ENCODE measurements at regions not wholly inside any gene's neighbourhood (a gene's known extent, or its start where the extent isn't known, plus 50 kb on each side); places are given as distances from the start of the nearest gene placed in this dataset.

DNA sequence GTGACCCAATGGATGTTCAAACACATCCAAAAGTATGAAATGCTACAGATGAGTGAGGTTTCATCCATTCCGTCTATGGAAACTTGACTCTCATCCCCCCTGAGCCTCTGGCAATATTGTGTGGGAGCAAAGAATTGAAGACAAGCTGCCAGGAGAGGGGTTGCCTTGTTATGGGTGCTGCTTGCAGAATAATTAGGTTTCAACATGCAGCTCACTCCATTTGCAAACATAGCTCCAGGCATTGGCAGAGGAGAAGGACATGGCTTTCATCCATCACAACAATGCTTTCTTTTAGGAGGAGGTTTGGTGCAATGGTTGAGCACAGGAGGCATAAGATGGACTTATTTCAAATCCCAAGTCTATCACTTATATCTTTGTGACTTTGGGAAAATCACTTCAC is 220.7 kb upstream of the SRRM4 start:
- peaks cover 10% of the 10 kb centered on the region for H3K9me3 Mint-ChIP-seq
- no peak overlapping the region for H3K27ac Mint-ChIP-seq
- H3K27me3 Mint-ChIP-seq: no peaks in the 10 kb centered on the region
- H3K4me3 Mint-ChIP-seq: no peak overlapping the region
- H3K36me3 Mint-ChIP-seq (ENCODE audit: low read depth): no peaks in the 10 kb centered on the region
- DNase-seq: no peak
- no peaks in the 10 kb centered on the region for H3K4me1 Mint-ChIP-seq
- no peak for ATAC-seq

DNA sequence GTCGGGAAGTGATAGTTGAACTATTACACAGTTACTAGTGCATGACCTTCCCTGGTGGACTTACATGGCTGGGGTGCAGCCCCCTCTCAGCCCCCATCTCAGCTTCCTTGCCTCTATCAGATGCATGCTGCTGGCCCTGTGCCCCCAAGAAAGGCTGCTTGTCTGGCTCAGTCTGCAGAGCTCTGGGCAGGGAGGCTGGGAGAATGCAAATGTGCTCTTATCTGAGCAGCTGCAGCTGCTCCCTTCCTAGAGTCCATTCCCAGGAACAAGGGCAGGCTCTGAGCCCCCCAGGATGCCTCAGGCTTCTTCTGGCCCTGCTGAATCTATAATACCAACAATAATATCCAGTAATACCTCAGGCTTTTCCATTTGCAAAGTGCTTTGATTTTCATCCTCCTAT is 218.1 kb upstream of the SRRM4 start:
- peaks cover 3% of the 10 kb centered on the region for H3K9me3 Mint-ChIP-seq
- DNase-seq (no peak), ATAC-seq (no peak)
- no peaks in the 10 kb centered on the region for H3K4me1 Mint-ChIP-seq
- no peaks in the 10 kb centered on the region for H3K27me3 Mint-ChIP-seq
- H3K4me3 Mint-ChIP-seq: no peak overlapping the region
- no peak overlapping the region for H3K27ac Mint-ChIP-seq
- H3K36me3 Mint-ChIP-seq (ENCODE audit: low read depth): no peaks in the 10 kb centered on the region

DNA sequence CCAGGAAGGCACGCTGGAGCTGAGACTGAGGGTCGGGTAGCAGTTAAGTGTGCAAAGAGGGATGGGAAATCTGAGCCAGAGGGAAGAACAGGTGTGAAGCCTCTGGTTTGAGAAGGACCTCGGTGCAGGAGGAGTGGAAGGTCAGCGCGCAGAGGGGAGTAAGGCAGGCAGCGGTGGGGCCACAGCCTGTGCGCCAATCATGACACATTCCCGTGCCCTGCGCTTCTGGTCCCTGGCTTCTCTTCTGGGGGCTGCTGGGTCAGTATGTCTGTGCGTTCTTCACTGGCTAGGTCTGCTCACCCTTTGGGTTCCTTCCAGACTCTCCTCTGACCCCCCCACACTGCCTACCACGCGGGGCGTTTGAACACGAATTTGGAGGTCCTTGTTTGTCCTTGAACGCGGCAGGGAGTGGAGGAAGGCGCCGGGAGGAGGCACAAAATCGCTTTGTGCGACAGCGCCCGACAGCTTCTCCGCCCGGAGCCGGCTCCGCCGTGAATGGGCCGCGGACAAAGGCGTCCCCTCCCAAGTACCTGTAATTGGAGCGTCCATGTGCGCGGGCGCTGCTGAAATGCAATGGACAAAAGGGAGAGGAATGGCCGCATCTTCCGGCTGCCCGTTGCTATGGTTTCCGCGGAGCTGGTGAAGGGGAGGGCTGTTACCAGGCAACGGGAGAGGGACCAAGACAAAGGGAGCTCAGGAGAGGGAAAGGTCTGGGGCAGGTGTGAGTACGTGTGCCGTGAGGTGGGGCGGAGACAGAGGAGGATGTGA is 207.2 kb upstream of the SRRM4 start:
- H3K36me3 Mint-ChIP-seq (ENCODE audit: low read depth): no peaks in the 10 kb centered on the region
- DNase-seq: no peak

DNA sequence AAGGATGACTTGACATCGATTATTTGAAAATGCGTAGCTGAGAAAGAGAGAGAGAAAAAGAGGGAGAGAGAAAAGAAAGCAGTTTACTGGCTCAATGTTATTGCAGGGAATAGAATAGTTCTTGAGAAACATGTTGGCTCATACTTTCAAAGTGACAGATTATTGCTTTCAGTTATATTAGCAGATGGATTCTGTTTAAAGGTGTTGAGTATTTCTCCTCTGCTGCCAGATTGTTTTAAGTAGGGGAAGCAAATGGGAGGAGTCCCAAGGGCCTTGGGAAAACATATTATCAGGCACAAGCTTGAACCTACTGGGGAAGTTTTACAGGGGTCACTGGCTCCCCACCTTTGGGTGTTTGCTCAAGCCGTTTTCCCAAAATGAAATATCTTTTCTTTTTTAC is 203.8 kb upstream of the SRRM4 start:
- Mint-ChIP-seq H3K4me1 (no peaks in the 10 kb centered on the region), H3K4me3 (no peak overlapping the region), H3K9me3 (no peaks in the 10 kb centered on the region), H3K36me3 (ENCODE audit: low read depth) (no peaks in the 10 kb centered on the region), H3K27me3 (peaks cover 18% of the 10 kb centered on the region), H3K27ac (no peak overlapping the region)
- ATAC-seq (no peak), DNase-seq (no peak)

More for the DNA sequence above, 207.2 kb upstream of the SRRM4 start:
- Mint-ChIP-seq H3K9me3 (no peaks in the 10 kb centered on the region), H3K27ac (no peak overlapping the region), H3K4me1 (no peaks in the 10 kb centered on the region), H3K27me3 (peaks cover 28% of the 10 kb centered on the region), H3K4me3 (no peak overlapping the region)
- peak; percentile 24 for ATAC-seq

- Mint-ChIP-seq H3K4me1 (no peaks in the 10 kb centered on the region), H3K36me3 (ENCODE audit: low read depth) (no peaks in the 10 kb centered on the region), H3K27me3 (peaks cover 16% of the 10 kb centered on the region), H3K9me3 (no peaks in the 10 kb centered on the region), H3K4me3 (no peak overlapping the region), H3K27ac (no peak overlapping the region)
- ATAC-seq: no peak
- DNase-seq: no peak
Observed at GRCh38 chr12:118778077-118778476, 203.3 kb upstream of the SRRM4 start.

GRCh38 chr12:118780939-118781338 is 200.4 kb upstream of the SRRM4 start:
- no peak for ATAC-seq
- Mint-ChIP-seq H3K36me3 (ENCODE audit: low read depth) (no peaks in the 10 kb centered on the region), H3K4me1 (no peaks in the 10 kb centered on the region), H3K27me3 (peaks cover 3% of the 10 kb centered on the region), H3K9me3 (peaks cover 4% of the 10 kb centered on the region), H3K27ac (no peak overlapping the region), H3K4me3 (no peak overlapping the region)
- no peak for DNase-seq

GRCh38 chr12:118781692-118782091 is 199.6 kb upstream of the SRRM4 start:
- H3K4me1 Mint-ChIP-seq: no peaks in the 10 kb centered on the region
- peaks cover 6% of the 10 kb centered on the region for H3K9me3 Mint-ChIP-seq
- H3K4me3 Mint-ChIP-seq: no peak overlapping the region
- ATAC-seq (no peak), DNase-seq (no peak)
- H3K27me3 Mint-ChIP-seq: no peaks in the 10 kb centered on the region
- H3K36me3 Mint-ChIP-seq (ENCODE audit: low read depth): no peaks in the 10 kb centered on the region
- no peak overlapping the region for H3K27ac Mint-ChIP-seq

DNA sequence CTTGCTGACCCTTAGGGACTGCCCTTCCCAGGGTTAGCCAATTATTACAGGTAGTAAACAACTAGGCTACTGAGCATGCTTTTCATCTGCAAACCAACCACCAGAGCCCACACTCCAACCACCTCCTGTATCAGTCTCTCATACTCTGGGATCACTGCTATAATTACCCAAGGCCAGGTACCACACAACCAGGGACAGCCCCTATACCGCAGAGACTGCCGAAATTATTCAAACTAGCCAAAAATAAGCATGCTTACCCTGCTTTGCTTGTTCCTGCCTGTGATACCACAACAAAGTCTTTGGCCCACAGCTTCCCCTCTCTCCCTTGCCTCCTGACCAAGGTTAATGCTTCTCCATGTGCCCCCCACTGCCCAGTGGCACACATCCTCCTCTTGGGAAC is 197.6 kb upstream of the SRRM4 start:
- Mint-ChIP-seq H3K4me3 (no peak overlapping the region), H3K27ac (no peak overlapping the region), H3K4me1 (no peaks in the 10 kb centered on the region), H3K9me3 (peaks cover 6% of the 10 kb centered on the region), H3K27me3 (no peaks in the 10 kb centered on the region), H3K36me3 (ENCODE audit: low read depth) (no peaks in the 10 kb centered on the region)
- ATAC-seq (no peak), DNase-seq (no peak)

DNA sequence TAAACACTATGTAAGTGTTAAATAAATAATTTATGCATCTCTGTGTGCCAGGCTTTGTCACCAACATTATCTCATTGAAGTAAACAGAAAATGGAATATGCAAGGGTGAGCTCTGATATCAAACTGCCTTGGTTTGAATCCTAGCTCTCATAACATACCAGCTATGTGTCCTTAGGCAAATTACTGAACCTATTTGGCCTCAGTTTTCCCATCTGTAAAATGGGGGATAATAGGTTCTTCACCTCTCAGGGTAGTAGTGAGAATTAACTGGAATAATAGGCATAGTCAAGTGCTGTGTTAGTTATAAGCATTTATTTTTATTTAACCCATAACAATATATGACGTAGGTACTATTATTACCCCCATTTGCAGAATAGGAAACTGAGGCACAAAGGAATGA is 190.8 kb upstream of the SRRM4 start:
- Mint-ChIP-seq H3K9me3 (peaks cover 3% of the 10 kb centered on the region), H3K4me3 (no peak overlapping the region), H3K27me3 (no peaks in the 10 kb centered on the region), H3K4me1 (no peaks in the 10 kb centered on the region), H3K36me3 (ENCODE audit: low read depth) (no peaks in the 10 kb centered on the region), H3K27ac (no peak overlapping the region)
- DNase-seq (no peak), ATAC-seq (no peak)

DNA sequence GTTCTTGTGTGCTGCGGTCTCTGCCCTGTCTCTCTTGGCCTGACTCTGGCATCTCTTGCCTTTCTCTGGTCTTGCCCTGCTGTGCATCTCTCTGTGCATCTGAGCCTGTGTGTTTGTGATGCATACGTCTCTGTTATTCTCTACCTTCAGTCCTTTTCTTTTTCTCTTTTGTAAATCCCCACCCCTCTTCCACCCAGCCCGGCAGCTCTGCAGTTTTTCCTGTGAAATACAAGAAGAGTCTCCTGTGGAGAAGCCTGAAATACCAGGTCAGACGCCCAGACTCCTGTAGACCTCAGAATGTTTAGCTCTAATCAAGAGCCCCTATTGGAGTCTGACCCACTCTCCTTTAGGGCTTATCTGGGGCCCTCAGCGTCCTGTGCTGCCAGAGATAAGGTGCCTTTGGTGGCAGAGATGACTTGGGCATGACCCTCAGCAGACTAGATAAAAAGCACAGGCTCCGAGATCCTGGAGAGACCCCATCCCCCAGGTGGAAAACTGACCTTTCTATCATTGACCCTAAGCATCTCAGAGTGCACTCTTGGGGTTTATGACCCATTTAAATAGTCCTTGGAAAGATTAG is 167.5 kb upstream of the SRRM4 start:
- no peak overlapping the region for H3K27ac Mint-ChIP-seq
- no peaks in the 10 kb centered on the region for H3K36me3 Mint-ChIP-seq (ENCODE audit: low read depth)
- no peaks in the 10 kb centered on the region for H3K4me1 Mint-ChIP-seq
- no peak for DNase-seq
- peaks cover 9% of the 10 kb centered on the region for H3K9me3 Mint-ChIP-seq
- peaks cover 2% of the 10 kb centered on the region for H3K27me3 Mint-ChIP-seq
- no peak for ATAC-seq
- no peak overlapping the region for H3K4me3 Mint-ChIP-seq

DNA sequence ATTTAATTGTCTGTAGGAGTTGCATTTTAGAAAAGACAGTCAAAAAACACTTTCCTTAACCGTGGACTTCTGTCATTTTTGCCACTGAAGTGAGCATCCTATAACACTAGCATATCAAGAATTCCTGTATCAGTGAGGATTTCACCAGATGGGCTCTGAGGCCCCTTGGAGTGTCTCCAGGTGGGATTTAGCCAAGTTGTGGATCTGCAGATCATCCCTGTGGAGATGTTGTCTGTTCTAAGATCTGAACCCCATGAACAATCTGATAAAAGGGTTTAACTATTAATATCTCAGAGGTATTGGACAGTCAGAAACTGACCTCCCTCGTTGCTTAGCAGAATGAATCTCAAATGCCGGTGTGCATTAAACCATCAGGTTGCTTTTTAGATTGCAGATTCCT is 165.0 kb upstream of the SRRM4 start:
- DNase-seq: no peak
- Mint-ChIP-seq H3K27ac (no peak overlapping the region), H3K27me3 (peaks cover 2% of the 10 kb centered on the region), H3K9me3 (peaks cover 9% of the 10 kb centered on the region), H3K4me3 (no peak overlapping the region), H3K36me3 (ENCODE audit: low read depth) (no peaks in the 10 kb centered on the region), H3K4me1 (no peaks in the 10 kb centered on the region)
- ATAC-seq: no peak

DNA sequence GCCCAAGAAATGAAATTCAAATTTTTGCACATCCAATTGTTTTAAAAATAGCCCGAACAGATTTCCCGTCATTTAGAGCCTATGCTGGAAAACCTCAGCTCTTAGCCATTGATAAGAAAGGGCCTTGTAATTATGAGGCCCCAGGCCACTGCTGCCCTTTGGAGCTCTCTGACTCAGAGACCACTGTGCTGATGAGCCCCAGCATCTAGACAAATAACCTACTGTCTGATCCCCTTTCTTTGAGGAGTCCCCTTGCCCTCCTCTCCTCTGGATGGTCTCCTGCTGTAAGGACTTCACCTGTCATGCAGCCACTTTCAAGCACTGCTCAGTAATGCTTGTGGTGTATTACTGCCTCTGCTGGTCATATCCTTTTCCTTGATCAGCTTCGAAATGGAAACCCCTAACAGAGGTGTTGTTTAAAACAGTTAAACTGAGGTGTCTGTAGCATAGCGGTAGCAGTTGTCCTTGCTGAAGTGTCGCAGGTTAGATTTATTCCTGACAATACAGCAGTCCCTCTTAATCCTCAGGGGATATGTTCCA is 159.9 kb upstream of the SRRM4 start:
- peaks cover 9% of the 10 kb centered on the region for H3K9me3 Mint-ChIP-seq
- H3K4me3 Mint-ChIP-seq: no peak overlapping the region
- ATAC-seq: no peak
- H3K27ac Mint-ChIP-seq: no peak overlapping the region
- H3K36me3 Mint-ChIP-seq (ENCODE audit: low read depth): no peaks in the 10 kb centered on the region
- H3K27me3 Mint-ChIP-seq: no peaks in the 10 kb centered on the region
- H3K4me1 Mint-ChIP-seq: no peaks in the 10 kb centered on the region
- DNase-seq: no peak

- H3K27ac Mint-ChIP-seq: no peak overlapping the region
- no peaks in the 10 kb centered on the region for H3K36me3 Mint-ChIP-seq (ENCODE audit: low read depth)
- H3K4me3 Mint-ChIP-seq: no peak overlapping the region
- no peaks in the 10 kb centered on the region for H3K27me3 Mint-ChIP-seq
- DNase-seq (no peak), ATAC-seq (no peak)
- H3K4me1 Mint-ChIP-seq: no peaks in the 10 kb centered on the region
- peaks cover 5% of the 10 kb centered on the region for H3K9me3 Mint-ChIP-seq
Observed at GRCh38 chr12:118822512-118822911, 158.8 kb upstream of the SRRM4 start.

DNA sequence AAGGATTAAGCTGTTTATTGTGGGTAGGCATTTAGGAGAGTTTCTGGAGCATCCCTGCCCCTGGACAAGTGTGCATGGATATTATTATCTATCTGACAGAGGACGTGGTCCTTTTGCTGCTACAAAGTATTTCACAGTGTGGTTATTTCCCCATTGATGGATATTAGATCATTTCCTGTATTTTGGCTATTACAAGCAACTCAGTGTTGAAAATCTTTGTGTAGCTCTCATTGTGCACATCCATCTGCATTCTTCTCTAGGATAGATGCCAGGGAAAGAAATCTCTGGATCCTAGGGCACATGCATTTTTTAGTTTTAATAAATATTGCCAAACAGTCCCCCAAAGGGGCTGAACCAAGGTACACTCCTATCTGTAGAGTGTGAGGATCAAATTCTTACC is 154.3 kb upstream of the SRRM4 start:
- ATAC-seq: no peak
- H3K27ac Mint-ChIP-seq: no peak overlapping the region
- H3K36me3 Mint-ChIP-seq (ENCODE audit: low read depth): no peaks in the 10 kb centered on the region
- DNase-seq: no peak
- no peaks in the 10 kb centered on the region for H3K4me1 Mint-ChIP-seq
- no peak overlapping the region for H3K4me3 Mint-ChIP-seq
- H3K27me3 Mint-ChIP-seq: no peaks in the 10 kb centered on the region
- no peaks in the 10 kb centered on the region for H3K9me3 Mint-ChIP-seq

DNA sequence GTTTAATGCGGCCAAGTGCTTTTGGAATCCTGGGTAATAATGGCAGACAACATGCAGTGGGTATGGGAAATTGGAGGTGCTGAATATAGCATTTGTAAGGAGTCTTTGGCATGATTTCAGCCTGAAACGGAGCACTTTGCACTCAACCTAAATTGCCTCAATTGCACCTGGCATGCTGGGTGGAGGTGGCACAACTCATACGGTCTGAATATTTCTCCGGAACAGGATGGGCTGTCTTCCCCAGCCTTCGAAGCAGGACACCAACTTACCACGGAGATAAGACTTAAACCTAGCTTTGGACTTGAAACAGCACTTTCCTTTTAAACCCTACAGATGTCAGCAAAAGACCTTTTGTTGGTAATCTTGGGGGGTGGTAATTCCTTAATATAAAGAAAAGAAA is 153.7 kb upstream of the SRRM4 start:
- ATAC-seq: no peak
- no peak overlapping the region for H3K27ac Mint-ChIP-seq
- H3K4me1 Mint-ChIP-seq: no peaks in the 10 kb centered on the region
- no peaks in the 10 kb centered on the region for H3K36me3 Mint-ChIP-seq (ENCODE audit: low read depth)
- H3K27me3 Mint-ChIP-seq: no peaks in the 10 kb centered on the region
- H3K4me3 Mint-ChIP-seq: no peak overlapping the region
- no peak for DNase-seq
- H3K9me3 Mint-ChIP-seq: no peaks in the 10 kb centered on the region

Data from activated naive CD8-positive, alpha-beta T cell treated with anti-CD3 and anti-CD28 coated beads, Interleukin-2, amount 50 U/mL, for 24 hours (primary cell).